ENCODE measurements at regions not wholly inside any gene's neighbourhood (a gene's known extent, or its start where the extent isn't known, plus 50 kb on each side); places are given as distances from the start of the nearest gene placed in this dataset.

DNA sequence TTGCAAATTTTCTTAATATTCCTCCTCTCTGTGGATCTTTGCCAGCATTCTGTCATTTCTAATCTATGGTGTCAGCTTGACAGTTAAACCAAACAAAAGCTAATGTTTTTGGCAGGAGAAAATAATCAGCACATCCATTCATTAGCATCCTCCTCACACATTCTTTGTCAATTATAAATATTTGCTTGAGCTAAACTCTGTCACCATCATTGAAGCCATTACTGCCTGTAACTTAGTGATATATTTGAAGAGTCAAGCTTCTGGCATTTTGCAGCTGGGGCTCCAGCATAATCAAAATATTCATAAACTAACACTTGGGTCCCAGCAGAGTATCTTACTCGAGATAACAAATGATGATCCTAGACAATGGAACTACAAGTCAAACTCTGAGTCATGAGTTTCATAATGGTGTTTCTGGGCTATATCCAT, 126.1 kb downstream of the EIF4E start:
- DNase-seq (ENCODE audit: low read depth) = no peak
- no peak overlapping the region for H3K4me3 ChIP-seq (ENCODE audit: low read depth, low read length)
- no peak for TF ChIP-seq CTCF (conservative IDR thresholded peaks at IDR 0.05; ENCODE audit: low read depth, low read length)

- TF ChIP-seq CTCF (conservative IDR thresholded peaks at IDR 0.05; ENCODE audit: low read depth, low read length) = no peak
- no peak for DNase-seq (ENCODE audit: low read depth)
- no peak overlapping the region for H3K4me3 ChIP-seq (ENCODE audit: low read depth, low read length)
These were observed 127.6 kb downstream of the EIF4E start for GRCh38 chr4:98801259-98801725.

GRCh38 chr4:98796991-98797390, 131.9 kb downstream of the EIF4E start:
- H3K4me3 ChIP-seq (ENCODE audit: low read depth, low read length) = no peak overlapping the region
- no peak for TF ChIP-seq CTCF (conservative IDR thresholded peaks at IDR 0.05; ENCODE audit: low read depth, low read length)
- DNase-seq (ENCODE audit: low read depth) = no peak

- no peak overlapping the region for H3K4me3 ChIP-seq (ENCODE audit: low read depth, low read length)
- no peak for TF ChIP-seq CTCF (conservative IDR thresholded peaks at IDR 0.05; ENCODE audit: low read depth, low read length)
- DNase-seq (ENCODE audit: low read depth) = peak; percentile 16
These were observed 134.2 kb downstream of the EIF4E start for GRCh38 chr4:98794565-98795205.

DNA sequence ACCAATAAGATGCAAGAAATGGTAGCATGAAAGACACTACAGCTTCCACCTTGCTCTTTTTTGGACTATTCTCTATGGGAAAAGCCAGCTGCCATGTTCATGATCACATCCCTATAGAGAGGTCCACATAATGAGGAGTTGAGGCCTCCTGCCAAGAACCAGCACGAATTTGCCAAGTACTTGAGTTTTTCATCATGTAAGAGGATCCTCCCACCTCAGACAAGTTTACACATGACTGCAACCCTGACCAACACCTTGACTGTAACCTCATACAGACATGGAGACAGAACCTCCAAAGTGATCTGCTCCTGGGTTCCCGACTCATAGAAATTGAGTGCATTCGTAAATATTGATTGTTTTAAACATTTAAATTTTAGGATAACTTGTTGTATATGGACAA, 135.2 kb upstream of the TSPAN5 start:
- TF ChIP-seq CTCF (conservative IDR thresholded peaks at IDR 0.05; ENCODE audit: low read depth, low read length) = no peak
- no peak overlapping the region for H3K4me3 ChIP-seq (ENCODE audit: low read depth, low read length)
- no peak for DNase-seq (ENCODE audit: low read depth)

GRCh38 chr4:98786866-98787265, 128.5 kb upstream of the TSPAN5 start:
- TF ChIP-seq CTCF (conservative IDR thresholded peaks at IDR 0.05; ENCODE audit: low read depth, low read length) = peak; percentile 41
- H3K4me3 ChIP-seq (ENCODE audit: low read depth, low read length) = no peak overlapping the region
- DNase-seq (ENCODE audit: low read depth) = no peak
